Choroid plexus epithelial cell (primary cell): ENCODE measurements at regions not wholly inside any gene's neighbourhood (a gene's known extent, or its start where the extent isn't known, plus 50 kb on each side); places are given as distances from the start of the nearest gene placed in this dataset.

Source experiments
- DNase-seq: peaks from one replicate; pipeline ENCODE4 v3.0.0-alpha.2; 2010; ENCODE audit warnings: low read depth
- H3K4me3 ChIP-seq: 2 replicates; pipeline ENCODE4 v1.5.1; 2011; ENCODE audit warnings: low read depth, mild to moderate bottlenecking, control low read depth, low read length, moderate library complexity
- TF ChIP-seq, protein P1 (sequence below): conservative IDR thresholded peaks from 2 replicates; pipeline ENCODE4 v1.5.1; 2011; ENCODE audit warnings: low read depth, mild to moderate bottlenecking, control low read depth, inconsistent platforms, low read length, moderate library complexity

DNA sequence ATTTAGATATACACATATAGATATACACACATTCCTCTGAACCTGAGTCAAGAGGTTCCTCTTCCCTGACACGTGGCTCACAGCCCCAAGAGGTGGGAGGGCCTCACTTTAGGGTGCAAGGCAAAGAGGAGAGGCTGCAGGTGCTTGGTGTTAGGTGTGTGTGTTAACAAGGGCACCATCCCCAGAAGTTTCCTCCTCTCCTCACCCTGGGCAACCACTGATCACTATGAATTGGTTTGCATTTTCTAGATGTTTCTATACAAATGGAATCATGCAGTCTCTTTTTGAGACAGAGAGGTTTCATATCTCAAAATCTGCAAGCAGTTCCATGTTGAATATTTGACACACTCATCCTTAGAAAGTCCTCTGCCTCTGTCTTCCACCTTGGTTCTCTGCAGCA, 120.9 kb upstream of the NECTIN1 start:
- TF ChIP-seq, protein P1, sequence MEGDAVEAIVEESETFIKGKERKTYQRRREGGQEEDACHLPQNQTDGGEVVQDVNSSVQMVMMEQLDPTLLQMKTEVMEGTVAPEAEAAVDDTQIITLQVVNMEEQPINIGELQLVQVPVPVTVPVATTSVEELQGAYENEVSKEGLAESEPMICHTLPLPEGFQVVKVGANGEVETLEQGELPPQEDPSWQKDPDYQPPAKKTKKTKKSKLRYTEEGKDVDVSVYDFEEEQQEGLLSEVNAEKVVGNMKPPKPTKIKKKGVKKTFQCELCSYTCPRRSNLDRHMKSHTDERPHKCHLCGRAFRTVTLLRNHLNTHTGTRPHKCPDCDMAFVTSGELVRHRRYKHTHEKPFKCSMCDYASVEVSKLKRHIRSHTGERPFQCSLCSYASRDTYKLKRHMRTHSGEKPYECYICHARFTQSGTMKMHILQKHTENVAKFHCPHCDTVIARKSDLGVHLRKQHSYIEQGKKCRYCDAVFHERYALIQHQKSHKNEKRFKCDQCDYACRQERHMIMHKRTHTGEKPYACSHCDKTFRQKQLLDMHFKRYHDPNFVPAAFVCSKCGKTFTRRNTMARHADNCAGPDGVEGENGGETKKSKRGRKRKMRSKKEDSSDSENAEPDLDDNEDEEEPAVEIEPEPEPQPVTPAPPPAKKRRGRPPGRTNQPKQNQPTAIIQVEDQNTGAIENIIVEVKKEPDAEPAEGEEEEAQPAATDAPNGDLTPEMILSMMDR: no peak
- no peak overlapping the region for H3K4me3 ChIP-seq
- DNase-seq: no peak

DNA sequence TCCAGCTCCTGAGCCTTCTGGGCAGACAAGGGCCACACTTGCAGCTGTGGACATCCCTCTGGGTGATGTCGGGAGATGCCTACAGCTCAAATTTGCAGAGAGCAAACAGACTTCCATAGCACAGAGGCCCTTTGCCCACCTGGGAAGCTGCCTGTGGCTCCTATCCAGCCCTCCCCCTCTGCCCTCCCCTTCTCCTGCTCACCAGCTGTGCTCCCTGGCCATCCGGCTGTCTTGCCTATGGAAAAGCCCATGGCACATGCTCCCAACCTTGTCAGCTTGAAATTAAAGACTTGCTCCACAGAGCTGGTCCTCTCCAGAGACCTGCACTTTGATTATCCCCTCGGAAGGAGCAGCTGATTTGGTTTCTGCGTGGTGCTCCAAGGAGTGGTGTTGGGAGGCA, 118.9 kb upstream of the NECTIN1 start:
- H3K4me3 ChIP-seq: no peak overlapping the region
- no peak for DNase-seq
- TF ChIP-seq, protein P1: no peak

DNA sequence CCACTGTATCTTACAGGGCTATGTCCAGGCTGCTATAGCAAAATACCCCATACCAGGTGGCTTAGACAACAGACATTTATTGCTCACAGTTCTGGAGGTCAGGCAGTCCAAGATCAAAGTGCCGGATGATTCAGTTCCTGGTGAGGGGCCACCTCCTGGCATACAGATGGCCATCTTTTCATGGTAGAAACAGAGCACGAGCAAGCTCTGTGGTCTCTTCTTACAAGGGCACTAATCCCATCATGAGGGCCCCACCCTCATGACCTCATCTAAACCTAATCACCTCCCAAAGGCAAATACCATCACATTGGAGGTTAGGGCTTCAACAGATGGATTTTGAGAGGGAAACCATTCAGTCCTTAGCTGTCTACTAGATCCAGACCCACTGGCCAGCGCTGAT, 117.4 kb upstream of the NECTIN1 start:
- H3K4me3 ChIP-seq: no peak overlapping the region
- no peak for DNase-seq
- TF ChIP-seq, protein P1: no peak

- no peak overlapping the region for H3K4me3 ChIP-seq
- TF ChIP-seq, protein P1: no peak
- DNase-seq: no peak
These were observed 116.8 kb upstream of the NECTIN1 start for GRCh38 chr11:119845756-119846155.

DNA sequence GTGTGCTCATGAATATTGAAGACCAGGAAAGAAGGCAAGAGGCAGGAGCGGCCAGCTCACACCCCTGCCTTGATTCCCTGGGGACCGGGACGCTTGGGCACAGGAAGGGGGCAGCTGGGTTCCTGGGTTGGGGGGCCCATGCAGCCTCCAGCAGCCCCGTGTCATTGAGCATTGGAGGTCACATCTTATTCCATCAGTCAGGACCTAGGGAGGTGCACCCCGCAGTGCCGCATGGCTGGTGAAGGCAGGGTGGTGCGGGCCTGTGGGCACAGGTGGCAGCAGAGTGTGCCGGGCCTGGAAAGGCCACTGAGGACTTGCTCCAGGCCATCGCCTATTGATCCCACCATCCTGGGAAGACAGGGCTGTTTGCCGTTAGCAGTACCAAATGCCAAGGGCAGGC, 116.3 kb upstream of the NECTIN1 start:
- TF ChIP-seq, protein P1: no peak
- no peak overlapping the region for H3K4me3 ChIP-seq
- DNase-seq: no peak

- no peak for DNase-seq
- TF ChIP-seq, protein P1: no peak
- no peak overlapping the region for H3K4me3 ChIP-seq
These were observed 115.8 kb upstream of the NECTIN1 start for GRCh38 chr11:119844808-119845207.

DNA sequence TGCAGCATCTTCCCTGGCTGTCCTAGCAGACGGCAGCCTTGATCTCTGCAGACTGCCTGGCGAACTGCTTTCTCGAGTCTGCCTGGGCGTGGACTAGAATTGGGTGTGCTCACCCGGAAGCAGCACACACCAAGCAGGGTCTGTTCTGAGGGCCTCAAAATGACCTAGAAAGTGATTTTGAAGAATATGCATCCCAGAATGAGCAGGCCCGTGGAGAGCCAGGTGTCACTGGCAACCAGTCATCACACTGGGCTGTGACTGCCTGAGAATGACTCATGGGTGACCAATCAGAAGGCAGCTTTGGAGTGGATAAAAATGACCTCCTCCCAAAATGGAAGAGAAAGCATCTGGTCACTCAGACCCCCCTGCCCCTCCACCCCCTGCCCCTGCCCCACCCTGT, 114.9 kb upstream of the NECTIN1 start:
- H3K4me3 ChIP-seq: no peak overlapping the region
- TF ChIP-seq, protein P1: no peak
- no peak for DNase-seq
